Spleen (tissue), 7 donors: ENCODE measurements at regions not wholly inside any gene's neighbourhood (a gene's known extent, or its start where the extent isn't known, plus 50 kb on each side); places are given as distances from the start of the nearest gene placed in this dataset.

Experiments used
- CTCF ChIP-seq, 11 experiments: fragments of 200-600 bp in 7 of 11; fragments of 450-650 bp in 4 of 11; sonication (generic) in 4 of 11; IDR thresholded peaks in 8 of 11; conservative IDR thresholded peaks in 3 of 11; 1 replicate in 7 of 11; 2 replicates in 4 of 11; pipeline versions ENCODE4 v1.4.0 to v1.8.0; 2016 to 2021; ENCODE audit warnings: antibody characterized with exemption in 11 of 11, inconsistent platforms in 4 of 11, mild to moderate bottlenecking in 1 of 11
- POLR2A ChIP-seq, 3 donors: fragments of 450-650 bp; IDR thresholded peaks; one replicate each; pipeline ENCODE4 v1.5.1; 2017; ENCODE audit warnings: antibody characterized with exemption in 3 of 3, mild to moderate bottlenecking in 1 of 3
- donor health status: DM: no; HTN: no; CAD: no; lungs with moderate emphysema.
- donor health status: DM: no; HTN: no; CAD: no.
- donor health status: DM: no; HTN: no; CAD: no.

GRCh38 chr5:20223451-20223850 is 235.5 kb upstream of the CDH18 start:
- TF ChIP-seq POLR2A (IDR thresholded peaks at IDR 0.05) (no peak), CTCF (IDR thresholded peaks at IDR 0.05 in 8 of 11, conservative IDR thresholded peaks at IDR 0.05 in 3 of 11) (no peak)
